HepG2 (cell line): ENCODE measurements at regions not wholly inside any gene's neighbourhood (a gene's known extent, or its start where the extent isn't known, plus 50 kb on each side); places are given as distances from the start of the nearest gene placed in this dataset.

Source experiments
- ATAC-seq: fragments of 200-7000 bp; cut with Tn5 transposase; 3 replicates; pipeline ENCODE4 v1.9.1; 2020; ENCODE audit warnings: mild to moderate bottlenecking, moderate library complexity
- BruUV-seq: library from RNA; stranded (reverse); fragments of 400-500 nt; replicated peaks from 2 replicates; lab custom pipeline; 2021; lab: Mats Ljungman, UMichigan
- CTCF ChIA-PET: fragments of 300-600 bp; formaldehyde crosslinking; extraction: SDS; loops from one replicate; lab custom pipeline; 2021; ENCODE audit warnings: low total read pairs, inconsistent platforms, low intra/inter-chr PET ratio; lab: Yijun Ruan, JAX
- POLR2A ChIA-PET: fragments of 350-600 bp; sonication (Branson Sonifier 250); formaldehyde crosslinking; loops from one replicate; lab custom pipeline; 2020; ENCODE audit warnings: antibody characterized with exemption, inconsistent platforms; lab: Yijun Ruan, JAX
- DNase-seq: peaks from one replicate; pipeline ENCODE4 v3.0.0-alpha.2; 2015; ENCODE audit warnings: low spot score
- FAIRE-seq: peaks from 3 replicates; lab custom pipeline; 2011; peaks lifted over from hg19 to GRCh38; lab: Jason Lieb, UNC
- H2AFZ ChIP-seq: one replicate; pipeline ENCODE4 v1.6.1; 2011; ENCODE audit warnings: low read length, inconsistent platforms
- H3K27ac ChIP-seq: fragments of 300-600 bp; 3 replicates; pipeline ENCODE4 v1.8.0; 2011; ENCODE audit warnings: mixed run types, mild to moderate bottlenecking, mixed read lengths, low read length, inconsistent platforms; ENCODE audit not compliant: insufficient read depth; ENCODE audit errors: extremely low read length
- H3K27me3 ChIP-seq, 2 experiments: fragments of 200-600 bp in 1 of 2; 2 replicates in 1 of 2; 3 replicates in 1 of 2; pipeline versions ENCODE4 v1.6.0 to v1.8.0; 2011; ENCODE audit warnings: low read length in 2 of 2, mild to moderate bottlenecking in 2 of 2, moderate library complexity in 2 of 2, inconsistent platforms in 1 of 2; ENCODE audit not compliant: insufficient read depth in 2 of 2, control insufficient read depth in 1 of 2
- H3K36me3 ChIP-seq, 2 experiments: fragments of 200-600 bp in 1 of 2; replicated peaks in 1 of 2; 2 replicates in 1 of 2; 3 replicates in 1 of 2; pipeline versions ENCODE4 v1.5.1 to v1.8.0; 2011; ENCODE audit warnings: low read length in 2 of 2, inconsistent platforms in 1 of 2; ENCODE audit not compliant: insufficient read depth in 2 of 2, control insufficient read depth in 1 of 2
- H3K4me1 ChIP-seq: 2 replicates; pipeline ENCODE4 v1.5.1; 2012; ENCODE audit warnings: low read length, inconsistent platforms; ENCODE audit not compliant: insufficient read depth
- H3K4me2 ChIP-seq: 2 replicates; pipeline ENCODE4 v1.6.0; 2011; ENCODE audit warnings: low read depth, low read length, inconsistent platforms
- H3K4me3 ChIP-seq, 3 experiments: fragments of 200-600 bp in 1 of 3; sonication (generic), shearing (Covaris generic) in 1 of 3; replicated peaks in 1 of 3; 2 replicates each; pipeline ENCODE4 v1.5.1; 2011 to 2016; ENCODE audit warnings: low read length in 3 of 3, inconsistent platforms in 2 of 3, low read depth in 2 of 3, mild to moderate bottlenecking in 2 of 3, control low read depth in 1 of 3, mixed read lengths in 1 of 3; ENCODE audit not compliant: insufficient read depth in 1 of 3
- H3K79me2 ChIP-seq: one replicate; pipeline ENCODE4 v1.6.1; 2011; ENCODE audit warnings: low read length, inconsistent platforms; ENCODE audit not compliant: insufficient read depth
- H3K9ac ChIP-seq: 2 replicates; pipeline ENCODE4 v1.6.0; 2011; ENCODE audit warnings: mild to moderate bottlenecking, low read depth, low read length, inconsistent platforms; ENCODE audit not compliant: insufficient read depth
- H3K9me3 ChIP-seq: 2 replicates; pipeline ENCODE4 v1.5.1; 2012; ENCODE audit warnings: mild to moderate bottlenecking, low read length
- H4K20me1 ChIP-seq: 2 replicates; pipeline ENCODE4 v1.6.0; 2011; ENCODE audit warnings: inconsistent platforms, mild to moderate bottlenecking, low read length, moderate library complexity; ENCODE audit not compliant: insufficient read depth
- ATF3 ChIP-seq: sonication (generic); formaldehyde crosslinking; IDR thresholded peaks from 2 replicates; pipeline ENCODE4 v1.4.0; 2020; ENCODE audit warnings: missing genetic modification reagents
- ELF3 ChIP-seq: IDR thresholded peaks from 2 replicates; pipeline ENCODE4 v1.6.1; 2016; ENCODE audit warnings: missing genetic modification reagents, missing compliant biosample characterization
- GLI4 ChIP-seq: sonication (generic); formaldehyde crosslinking; IDR thresholded peaks from 2 replicates; pipeline ENCODE4 v1.5.1; 2020; ENCODE audit warnings: missing genetic modification reagents, mild to moderate bottlenecking, moderate library complexity, borderline replicate concordance
- RFX1 ChIP-seq: fragments of 450-650 bp; IDR thresholded peaks from 2 replicates; pipeline ENCODE4 v1.6.1; 2017
- ZNF609 ChIP-seq: sonication (generic); formaldehyde crosslinking; IDR thresholded peaks from 2 replicates; pipeline ENCODE4 v1.4.0; 2020; ENCODE audit warnings: mild to moderate bottlenecking, missing genetic modification reagents, borderline replicate concordance
- WGBS: methylation state at CpG from one replicate; pipeline ENCODE4 v1.1.6; 2017; ENCODE audit warnings: low lambda C conversion rate; 5-methylcytosine and 5-hydroxymethylcytosine counted together
- in situ Hi-C: cut with HindIII; loops from 2 replicates; pipeline ENCODE4 v1.10.0; 2017; ENCODE audit warnings: low pct_unique_long_range_greater_than_20kb; ENCODE audit not compliant: extremely low pct_ligation_motif_present
- intact Hi-C: fragments of 100-400 bp; cut with micrococcal nuclease; formaldehyde crosslinking; loops from one replicate; pipeline ENCODE4 v1.10.0; 2022; ENCODE audit not compliant: unreplicated experiment

- Histone ChIP-seq H3K9ac (no peak overlapping the region), H4K20me1 (no peaks in the 10 kb centered on the region), H3K9me3 (peaks cover 35% of the 10 kb centered on the region), H3K4me3 (no peak overlapping the region), H3K79me2 (no peaks in the 10 kb centered on the region), H3K36me3 (no peaks in the 10 kb centered on the region), H3K4me2 (no peak overlapping the region), H3K4me1 (no peaks in the 10 kb centered on the region), H3K27me3 (no peaks in the 10 kb centered on the region), H3K27ac (no peak overlapping the region), H2AFZ (no peak overlapping the region)
- ChIA-PET CTCF (no interaction called here), POLR2A (no interaction called here)
- ATAC-seq = no peak
- BruUV-seq = no TSS peak
- DNase-seq = no peak
- FAIRE-seq = no peak
- intact Hi-C loops (no loop called here), in situ Hi-C loops (no loop called here)
- WGBS = 3% methylated on average over 4 of the region's 4 CpGs
- TF ChIP-seq ATF3 (no peak), GLI4 (CRISPR knock-in tag) (no peak), ZNF609 (CRISPR knock-in tag) (no peak), ELF3 (no peak), RFX1 (no peak)
Observed at GRCh38 chr21:38054334-38054733, 138.1 kb upstream of the KCNJ6 start.
